HepG2 (cell line): ENCODE measurements at regions not wholly inside any gene's neighbourhood (a gene's known extent, or its start where the extent isn't known, plus 50 kb on each side); places are given as distances from the start of the nearest gene placed in this dataset.
A peak's percentile ranks its signal among the peaks of the same experiment; 100 is the strongest.

Experiments
- ATAC-seq: fragments of 200-7000 bp; cut with Tn5 transposase; 3 replicates; pipeline ENCODE4 v1.9.1; 2020; ENCODE audit warnings: mild to moderate bottlenecking, moderate library complexity
- BruUV-seq: library from RNA; stranded (reverse); fragments of 400-500 nt; replicated peaks from 2 replicates; lab custom pipeline; 2021; lab: Mats Ljungman, UMichigan
- CTCF ChIA-PET: fragments of 300-600 bp; formaldehyde crosslinking; extraction: SDS; loops from one replicate; lab custom pipeline; 2021; ENCODE audit warnings: low total read pairs, inconsistent platforms, low intra/inter-chr PET ratio; lab: Yijun Ruan, JAX
- POLR2A ChIA-PET: fragments of 350-600 bp; sonication (Branson Sonifier 250); formaldehyde crosslinking; loops from one replicate; lab custom pipeline; 2020; ENCODE audit warnings: antibody characterized with exemption, inconsistent platforms; lab: Yijun Ruan, JAX
- DNase-seq: peaks from one replicate; pipeline ENCODE4 v3.0.0-alpha.2; 2015; ENCODE audit warnings: low spot score
- FAIRE-seq: peaks from 3 replicates; lab custom pipeline; 2011; peaks lifted over from hg19 to GRCh38; lab: Jason Lieb, UNC
- H2AFZ ChIP-seq: one replicate; pipeline ENCODE4 v1.6.1; 2011; ENCODE audit warnings: low read length, inconsistent platforms
- H3K27ac ChIP-seq: fragments of 300-600 bp; 3 replicates; pipeline ENCODE4 v1.8.0; 2011; ENCODE audit warnings: mixed run types, mild to moderate bottlenecking, mixed read lengths, low read length, inconsistent platforms; ENCODE audit not compliant: insufficient read depth; ENCODE audit errors: extremely low read length
- H3K27me3 ChIP-seq, 2 experiments: fragments of 200-600 bp in 1 of 2; 2 replicates in 1 of 2; 3 replicates in 1 of 2; pipeline versions ENCODE4 v1.6.0 to v1.8.0; 2011; ENCODE audit warnings: low read length in 2 of 2, mild to moderate bottlenecking in 2 of 2, moderate library complexity in 2 of 2, inconsistent platforms in 1 of 2; ENCODE audit not compliant: insufficient read depth in 2 of 2, control insufficient read depth in 1 of 2
- H3K36me3 ChIP-seq, 2 experiments: fragments of 200-600 bp in 1 of 2; replicated peaks in 1 of 2; 2 replicates in 1 of 2; 3 replicates in 1 of 2; pipeline versions ENCODE4 v1.5.1 to v1.8.0; 2011; ENCODE audit warnings: low read length in 2 of 2, inconsistent platforms in 1 of 2; ENCODE audit not compliant: insufficient read depth in 2 of 2, control insufficient read depth in 1 of 2
- H3K4me1 ChIP-seq: 2 replicates; pipeline ENCODE4 v1.5.1; 2012; ENCODE audit warnings: low read length, inconsistent platforms; ENCODE audit not compliant: insufficient read depth
- H3K4me2 ChIP-seq: 2 replicates; pipeline ENCODE4 v1.6.0; 2011; ENCODE audit warnings: low read depth, low read length, inconsistent platforms
- H3K4me3 ChIP-seq, 3 experiments: fragments of 200-600 bp in 1 of 3; sonication (generic), shearing (Covaris generic) in 1 of 3; replicated peaks in 1 of 3; 2 replicates each; pipeline ENCODE4 v1.5.1; 2011 to 2016; ENCODE audit warnings: low read length in 3 of 3, inconsistent platforms in 2 of 3, low read depth in 2 of 3, mild to moderate bottlenecking in 2 of 3, control low read depth in 1 of 3, mixed read lengths in 1 of 3; ENCODE audit not compliant: insufficient read depth in 1 of 3
- H3K79me2 ChIP-seq: one replicate; pipeline ENCODE4 v1.6.1; 2011; ENCODE audit warnings: low read length, inconsistent platforms; ENCODE audit not compliant: insufficient read depth
- H3K9ac ChIP-seq: 2 replicates; pipeline ENCODE4 v1.6.0; 2011; ENCODE audit warnings: mild to moderate bottlenecking, low read depth, low read length, inconsistent platforms; ENCODE audit not compliant: insufficient read depth
- H3K9me3 ChIP-seq: 2 replicates; pipeline ENCODE4 v1.5.1; 2012; ENCODE audit warnings: mild to moderate bottlenecking, low read length
- H4K20me1 ChIP-seq: 2 replicates; pipeline ENCODE4 v1.6.0; 2011; ENCODE audit warnings: inconsistent platforms, mild to moderate bottlenecking, low read length, moderate library complexity; ENCODE audit not compliant: insufficient read depth
- CEBPB ChIP-seq: IDR thresholded peaks from 2 replicates; pipeline ENCODE4 v1.6.1; 2011; ENCODE audit warnings: low read depth, low read length, improper control_type of control experiment, borderline replicate concordance
- CREB1 ChIP-seq, 2 experiments: fragments of 450-650 bp in 1 of 2; IDR thresholded peaks; 2 replicates each; pipeline ENCODE4 v1.6.1; 2016 to 2017; ENCODE audit warnings: control low read depth in 1 of 2, mild to moderate bottlenecking in 1 of 2, missing compliant biosample characterization in 1 of 2, missing genetic modification characterization in 1 of 2
- MBNL3 ChIP-seq: fragments of 250-450 bp; sonication (Bioruptor Pico); conservative IDR thresholded peaks from 2 replicates; pipeline ENCODE4 v1.8.0; 2022; ENCODE audit warnings: mild to moderate bottlenecking, inconsistent platforms
- SOX6 ChIP-seq, 2 experiments: fragments of 450-650 bp in 1 of 2; sonication (generic) in 1 of 2; formaldehyde crosslinking in 1 of 2; IDR thresholded peaks; 2 replicates each; pipeline versions ENCODE4 v1.4.0 to v1.6.1; 2017 to 2020; ENCODE audit warnings: antibody characterized with exemption in 1 of 2, mild to moderate bottlenecking in 1 of 2, missing genetic modification reagents in 1 of 2
- WIZ ChIP-seq: sonication (generic); formaldehyde crosslinking; IDR thresholded peaks from 2 replicates; pipeline ENCODE4 v1.5.1; 2020; ENCODE audit warnings: mild to moderate bottlenecking, missing genetic modification reagents
- ZNF703 ChIP-seq: sonication (generic); formaldehyde crosslinking; IDR thresholded peaks from 2 replicates; pipeline ENCODE4 v1.5.1; 2020; ENCODE audit warnings: missing genetic modification reagents, mild to moderate bottlenecking, moderate library complexity, borderline replicate concordance
- ZNF740 ChIP-seq: sonication (generic); formaldehyde crosslinking; IDR thresholded peaks from 2 replicates; pipeline ENCODE4 v1.4.0; 2020; ENCODE audit warnings: missing genetic modification reagents
- WGBS: methylation state at CpG from one replicate; pipeline ENCODE4 v1.1.6; 2017; ENCODE audit warnings: low lambda C conversion rate; 5-methylcytosine and 5-hydroxymethylcytosine counted together
- in situ Hi-C: cut with HindIII; loops from 2 replicates; pipeline ENCODE4 v1.10.0; 2017; ENCODE audit warnings: low pct_unique_long_range_greater_than_20kb; ENCODE audit not compliant: extremely low pct_ligation_motif_present
- intact Hi-C: fragments of 100-400 bp; cut with micrococcal nuclease; formaldehyde crosslinking; loops from one replicate; pipeline ENCODE4 v1.10.0; 2022; ENCODE audit not compliant: unreplicated experiment

- ATAC-seq, result peak; percentile 33; the same call in 1 of the 3 replicates
- Histone ChIP-seq H3K9ac (no peak overlapping the region), H3K9me3 (no peaks in the 10 kb centered on the region), H3K4me2 (no peak overlapping the region), H3K36me3 (no peaks in the 10 kb centered on the region), H3K27me3 (peaks cover 0 to 10% of the 10 kb centered on the region in 2 experiments; a peak in 2 of 5 replicates), H3K4me3 (no peak overlapping the region), H3K27ac (no peak overlapping the region), H3K4me1 (peaks cover 11% of the 10 kb centered on the region), H3K79me2 (no peaks in the 10 kb centered on the region), H2AFZ (no peak overlapping the region), H4K20me1 (no peaks in the 10 kb centered on the region)
- no TSS peak for BruUV-seq
- ChIA-PET CTCF (no interaction called here), POLR2A (no interaction called here)
- no peak for FAIRE-seq
- in situ Hi-C loops, result no loop called here
- TF ChIP-seq CEBPB (no peak), WIZ (CRISPR knock-in tag) (no peak), ZNF703 (no peak), SOX6 (IDR thresholded peaks at IDR 0.05) (no peak), SOX6 (CRISPR knock-in tag; IDR thresholded peaks at IDR 0.05) (no peak), MBNL3 (no peak), ZNF740 (no peak), CREB1 (IDR thresholded peaks at IDR 0.05) (no peak), CREB1 (CRISPR knock-in tag; IDR thresholded peaks at IDR 0.05) (0 out of 2 replicates have a peak, but pooled peaks have one; percentile 15)
- peak; percentile 49 for DNase-seq
- intact Hi-C loops, result no loop called here
- 9% methylated on average over 5 of the region's 5 CpGs for WGBS
These were observed 72.9 kb upstream of the DTNBP1 start for GRCh38 chr6:15735567-15736265.
